MCF 10A (cell line): ENCODE measurements at regions not wholly inside any gene's neighbourhood (a gene's known extent, or its start where the extent isn't known, plus 50 kb on each side); places are given as distances from the start of the nearest gene placed in this dataset.
A peak's percentile ranks its signal among the peaks of the same experiment; 100 is the strongest.

Experiments used
- BruUV-seq: library from RNA; stranded (reverse); fragments of 400-500 nt; replicated peaks from 2 replicates; lab custom pipeline; 2021; lab: Mats Ljungman, UMichigan
- CTCF ChIA-PET: fragments of 300-600 bp; sonication (Branson Sonifier 250); formaldehyde crosslinking; extraction: SDS; loops from one replicate; lab custom pipeline; 2021; ENCODE audit warnings: antibody characterized with exemption, inconsistent platforms; lab: Yijun Ruan, JAX
- POLR2A ChIA-PET: fragments of 300-600, 350-650 bp; sonication (Branson Sonifier 250); formaldehyde crosslinking; extraction: SDS; loops from one replicate; lab custom pipeline; 2020; ENCODE audit warnings: antibody characterized with exemption, inconsistent platforms; lab: Yijun Ruan, JAX
- DNase-seq: peaks from one replicate; pipeline ENCODE4 v3.0.0-alpha.2; 2018; ENCODE audit not compliant: unreplicated experiment
- H3K27ac Mint-ChIP-seq: one replicate; pipeline ENCODE4 v1.8.0; 2022; ENCODE audit warnings: mild to moderate bottlenecking, low read depth, mixed read lengths; ENCODE audit not compliant: unreplicated experiment
- H3K27me3 Mint-ChIP-seq: one replicate; pipeline ENCODE4 v1.8.0; 2022; ENCODE audit warnings: mixed read lengths; ENCODE audit not compliant: insufficient read depth, unreplicated experiment
- H3K36me3 Mint-ChIP-seq: one replicate; pipeline ENCODE4 v1.8.0; 2022; ENCODE audit warnings: mild to moderate bottlenecking, moderate library complexity, mixed read lengths; ENCODE audit not compliant: insufficient read depth, unreplicated experiment
- H3K4me1 Mint-ChIP-seq: one replicate; pipeline ENCODE4 v1.8.0; 2022; ENCODE audit warnings: mixed read lengths; ENCODE audit not compliant: insufficient read depth, unreplicated experiment
- H3K4me3 Mint-ChIP-seq: one replicate; pipeline ENCODE4 v1.8.0; 2022; ENCODE audit warnings: mild to moderate bottlenecking, moderate library complexity, mixed read lengths; ENCODE audit not compliant: unreplicated experiment
- H3K9me3 Mint-ChIP-seq: one replicate; pipeline ENCODE4 v1.8.0; 2022; ENCODE audit warnings: mixed read lengths; ENCODE audit not compliant: unreplicated experiment
- CTCF ChIP-seq: fragments of 200-600 bp; IDR thresholded peaks from one replicate; pipeline ENCODE4 v1.8.0; 2022; ENCODE audit warnings: antibody characterized with exemption, mild to moderate bottlenecking; ENCODE audit not compliant: unreplicated experiment
- intact Hi-C: fragments of 100-400 bp; cut with micrococcal nuclease; formaldehyde crosslinking; loops from 2 replicates; pipeline ENCODE4 v1.14.1; 2022

GRCh38 chr10:5583525-5584175 lies 58.9 kb downstream of the CALML3 start:
- H3K27me3 Mint-ChIP-seq = no peaks in the 10 kb centered on the region
- intact Hi-C loops = loop anchor here (2.0 kb wide), 3 partner anchors 19 to 39 kb away; no protein-coding TSS in a partner anchor
- ChIA-PET POLR2A (interaction anchor here (0.7 to 5.3 kb wide), 18 partner anchors 10 to 293 kb away, joined by 3 to 88 read pairs (median 8); no protein-coding TSS in a partner anchor), CTCF (interaction anchor here (1.0 to 3.5 kb wide), 4 partner anchors 9 to 117 kb away, joined by 3 to 20 read pairs (median 4); no protein-coding TSS in a partner anchor)
- peak overlapping the region; percentile 92 for H3K27ac Mint-ChIP-seq
- H3K9me3 Mint-ChIP-seq = peaks cover 7% of the 10 kb centered on the region
- H3K36me3 Mint-ChIP-seq = no peaks in the 10 kb centered on the region
- BruUV-seq = no TSS peak
- peaks cover 30% of the 10 kb centered on the region for H3K4me1 Mint-ChIP-seq
- DNase-seq = peak; percentile 87
- peak overlapping the region; percentile 51 for H3K4me3 Mint-ChIP-seq
- no peak for TF ChIP-seq CTCF

- peaks cover 7% of the 10 kb centered on the region for H3K9me3 Mint-ChIP-seq
- BruUV-seq = no TSS peak
- DNase-seq = peak; percentile 99
- H3K36me3 Mint-ChIP-seq = no peaks in the 10 kb centered on the region
- intact Hi-C loops = loop anchor here (1.0 to 2.0 kb wide), 4 partner anchors 11 to 38 kb away; no protein-coding TSS in a partner anchor
- no peak overlapping the region for H3K4me3 Mint-ChIP-seq
- no peak for TF ChIP-seq CTCF
- POLR2A ChIA-PET = interaction anchor here (0.6 to 5.3 kb wide), 21 partner anchors 11 to 229 kb away, joined by 3 to 88 read pairs (median 9); no protein-coding TSS in a partner anchor
- CTCF ChIA-PET = interaction anchor here (0.6 to 3.5 kb wide), 10 partner anchors 11 to 151 kb away, joined by 3 to 20 read pairs (median 4); partner anchors contain the start of gene CALML3
- H3K27ac Mint-ChIP-seq = peak overlapping the region; percentile 92
- no peaks in the 10 kb centered on the region for H3K27me3 Mint-ChIP-seq
- peaks cover 43% of the 10 kb centered on the region for H3K4me1 Mint-ChIP-seq
Observed at GRCh38 chr10:5584895-5585516, 60.2 kb downstream of the CALML3 start.

GRCh38 chr10:5585517-5586206 lies 60.9 kb downstream of the CALML3 start:
- intact Hi-C loops = loop anchor here (1.0 to 2.0 kb wide), 4 partner anchors 11 to 39 kb away; no protein-coding TSS in a partner anchor
- Mint-ChIP-seq H3K27ac (peak overlapping the region; percentile 92), H3K4me3 (no peak overlapping the region), H3K9me3 (peaks cover 7% of the 10 kb centered on the region), H3K36me3 (no peaks in the 10 kb centered on the region), H3K27me3 (no peaks in the 10 kb centered on the region), H3K4me1 (peaks cover 48% of the 10 kb centered on the region)
- peak; percentile 43 for DNase-seq
- BruUV-seq = no TSS peak
- no peak for TF ChIP-seq CTCF
- CTCF ChIA-PET = interaction anchor here (0.9 to 3.5 kb wide), 6 partner anchors 10 to 152 kb away, joined by 3 to 20 read pairs (median 4); partner anchors contain the start of gene CALML3
- POLR2A ChIA-PET = interaction anchor here (0.6 to 5.3 kb wide), 18 partner anchors 11 to 228 kb away, joined by 3 to 88 read pairs (median 12); no protein-coding TSS in a partner anchor
